ENCODE measurements at regions not wholly inside any gene's neighbourhood (a gene's known extent, or its start where the extent isn't known, plus 50 kb on each side); places are given as distances from the start of the nearest gene placed in this dataset.
"Not testable (repeated sequence)": the region's sequence is repeated elsewhere in the genome, so short reads cannot be mapped to it uniquely, and the experiment has no call there.

DNA sequence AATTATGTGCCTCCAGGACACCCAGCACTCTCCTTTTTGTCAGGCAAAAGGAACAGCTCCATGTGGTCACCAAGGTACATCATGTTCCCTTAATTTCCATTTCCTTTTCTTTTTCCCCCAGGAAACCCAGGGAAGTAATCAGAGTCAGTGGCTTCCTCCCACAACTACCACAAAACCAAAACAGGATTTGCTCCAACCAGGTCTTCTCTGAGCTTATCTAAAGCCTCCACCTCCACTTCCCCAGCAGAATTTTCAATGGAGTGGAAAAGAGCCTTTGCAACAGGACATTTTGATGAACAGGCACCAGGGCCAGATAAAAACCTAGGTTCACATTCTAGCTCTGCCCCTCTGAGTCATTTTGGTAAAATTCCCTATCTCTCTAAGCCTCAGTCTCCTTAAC is 154.3 kb downstream of the NR2F2 start:
- no peak for TF ChIP-seq EZH2 (IDR thresholded peaks at IDR 0.05; ENCODE audit: low read length)
- TF ChIP-seq, protein P1, sequence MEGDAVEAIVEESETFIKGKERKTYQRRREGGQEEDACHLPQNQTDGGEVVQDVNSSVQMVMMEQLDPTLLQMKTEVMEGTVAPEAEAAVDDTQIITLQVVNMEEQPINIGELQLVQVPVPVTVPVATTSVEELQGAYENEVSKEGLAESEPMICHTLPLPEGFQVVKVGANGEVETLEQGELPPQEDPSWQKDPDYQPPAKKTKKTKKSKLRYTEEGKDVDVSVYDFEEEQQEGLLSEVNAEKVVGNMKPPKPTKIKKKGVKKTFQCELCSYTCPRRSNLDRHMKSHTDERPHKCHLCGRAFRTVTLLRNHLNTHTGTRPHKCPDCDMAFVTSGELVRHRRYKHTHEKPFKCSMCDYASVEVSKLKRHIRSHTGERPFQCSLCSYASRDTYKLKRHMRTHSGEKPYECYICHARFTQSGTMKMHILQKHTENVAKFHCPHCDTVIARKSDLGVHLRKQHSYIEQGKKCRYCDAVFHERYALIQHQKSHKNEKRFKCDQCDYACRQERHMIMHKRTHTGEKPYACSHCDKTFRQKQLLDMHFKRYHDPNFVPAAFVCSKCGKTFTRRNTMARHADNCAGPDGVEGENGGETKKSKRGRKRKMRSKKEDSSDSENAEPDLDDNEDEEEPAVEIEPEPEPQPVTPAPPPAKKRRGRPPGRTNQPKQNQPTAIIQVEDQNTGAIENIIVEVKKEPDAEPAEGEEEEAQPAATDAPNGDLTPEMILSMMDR (optimal IDR thresholded peaks at IDR 0.05 in 1 of 3, IDR thresholded peaks at IDR 0.05 in 1 of 3, conservative IDR thresholded peaks at IDR 0.05 in 1 of 3; ENCODE audit: extremely low read depth in 1 of 3, insufficient read depth in 2 of 3, low read length in 3 of 3) = no peak
- Histone ChIP-seq H3K79me2 (ENCODE audit: control insufficient read depth, insufficient read depth, low read length) (no peaks in the 10 kb centered on the region), H3K27ac (ENCODE audit: control insufficient read depth, insufficient read depth, low read length) (no peak overlapping the region), H3K9ac (ENCODE audit: control insufficient read depth, extremely low read depth, insufficient read depth, low read length) (no peak overlapping the region), H3K4me1 (ENCODE audit: control insufficient read depth, extremely low read depth, insufficient read depth, low read length) (no peaks in the 10 kb centered on the region), H3K9me3 (ENCODE audit: control insufficient read depth, low read depth, low read length) (no peaks in the 10 kb centered on the region), H3K9me1 (ENCODE audit: control insufficient read depth, extremely low read depth, insufficient read depth, low read length) (no peaks in the 10 kb centered on the region), H3K4me2 (ENCODE audit: control insufficient read depth, extremely low read depth, insufficient read depth, low read depth, low read length) (no peak overlapping the region), H3K4me3 (ENCODE audit: control insufficient read depth in 2 of 3, extremely low read depth in 1 of 3, insufficient read depth in 2 of 3, low read depth in 1 of 3, low read length in 3 of 3) (no peak overlapping the region), H4K20me1 (ENCODE audit: control insufficient read depth, extremely low read depth, insufficient read depth, low read length) (no peaks in the 10 kb centered on the region), H2AFZ (ENCODE audit: control insufficient read depth, low read length) (no peak overlapping the region), H3K36me3 (ENCODE audit: control insufficient read depth in 2 of 2, extremely low read depth in 1 of 2, insufficient read depth in 2 of 2, low read length in 2 of 2) (no peaks in the 10 kb centered on the region), H3K27me3 (ENCODE audit: control insufficient read depth, extremely low read depth, insufficient read depth, low read length) (no peaks in the 10 kb centered on the region)
- dilution Hi-C loops (cut with MboI; ENCODE audit: extremely low pct_ligation_motif_present, low sequenced_read_pairs) = no loop called here
- FAIRE-seq (no peak), DNase-seq (ENCODE audit: low read depth, low spot score) (no peak)

DNA sequence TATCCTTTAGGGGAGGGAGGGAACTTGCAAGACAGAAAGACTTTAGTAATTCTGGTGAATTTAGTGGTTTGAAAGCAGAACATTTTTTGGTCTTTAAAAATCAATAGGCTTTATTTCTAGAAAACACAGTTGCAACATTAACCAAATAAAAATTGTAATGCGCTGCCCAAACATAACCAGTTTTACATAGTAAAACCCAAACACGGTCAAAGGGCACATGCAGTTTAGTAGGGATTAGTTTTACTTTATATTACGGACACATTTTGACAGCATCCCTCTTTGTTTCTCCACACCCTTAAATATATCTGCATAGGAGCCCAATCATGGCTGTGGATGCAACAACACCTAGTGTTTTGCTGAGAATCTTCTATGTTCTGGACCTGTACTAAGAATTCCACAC is 156.7 kb downstream of the NR2F2 start:
- no peaks in the 10 kb centered on the region for H3K9me3 ChIP-seq (ENCODE audit: control insufficient read depth, low read depth, low read length)
- no peak for DNase-seq (ENCODE audit: low read depth, low spot score)
- dilution Hi-C loops (cut with MboI; ENCODE audit: extremely low pct_ligation_motif_present, low sequenced_read_pairs) = no loop called here
- no peaks in the 10 kb centered on the region for H4K20me1 ChIP-seq (ENCODE audit: control insufficient read depth, extremely low read depth, insufficient read depth, low read length)
- FAIRE-seq = no peak
- no peak for TF ChIP-seq EZH2 (IDR thresholded peaks at IDR 0.05; ENCODE audit: low read length)
- TF ChIP-seq, protein P1 (optimal IDR thresholded peaks at IDR 0.05 in 1 of 3, IDR thresholded peaks at IDR 0.05 in 1 of 3, conservative IDR thresholded peaks at IDR 0.05 in 1 of 3; ENCODE audit: extremely low read depth in 1 of 3, insufficient read depth in 2 of 3, low read length in 3 of 3) = no peak
- H3K27me3 ChIP-seq (ENCODE audit: control insufficient read depth, extremely low read depth, insufficient read depth, low read length) = no peaks in the 10 kb centered on the region
- no peak overlapping the region for H3K27ac ChIP-seq (ENCODE audit: control insufficient read depth, insufficient read depth, low read length)
- H3K9ac ChIP-seq (ENCODE audit: control insufficient read depth, extremely low read depth, insufficient read depth, low read length) = no peak overlapping the region
- no peaks in the 10 kb centered on the region for H3K79me2 ChIP-seq (ENCODE audit: control insufficient read depth, insufficient read depth, low read length)
- no peaks in the 10 kb centered on the region for H3K4me1 ChIP-seq (ENCODE audit: control insufficient read depth, extremely low read depth, insufficient read depth, low read length)
- no peaks in the 10 kb centered on the region for H3K9me1 ChIP-seq (ENCODE audit: control insufficient read depth, extremely low read depth, insufficient read depth, low read length)
- H3K4me2 ChIP-seq (ENCODE audit: control insufficient read depth, extremely low read depth, insufficient read depth, low read depth, low read length) = no peak overlapping the region
- H2AFZ ChIP-seq (ENCODE audit: control insufficient read depth, low read length) = no peak overlapping the region
- H3K36me3 ChIP-seq (ENCODE audit: control insufficient read depth in 2 of 2, extremely low read depth in 1 of 2, insufficient read depth in 2 of 2, low read length in 2 of 2) = no peaks in the 10 kb centered on the region
- H3K4me3 ChIP-seq (ENCODE audit: control insufficient read depth in 2 of 3, extremely low read depth in 1 of 3, insufficient read depth in 2 of 3, low read depth in 1 of 3, low read length in 3 of 3) = no peak overlapping the region

DNA sequence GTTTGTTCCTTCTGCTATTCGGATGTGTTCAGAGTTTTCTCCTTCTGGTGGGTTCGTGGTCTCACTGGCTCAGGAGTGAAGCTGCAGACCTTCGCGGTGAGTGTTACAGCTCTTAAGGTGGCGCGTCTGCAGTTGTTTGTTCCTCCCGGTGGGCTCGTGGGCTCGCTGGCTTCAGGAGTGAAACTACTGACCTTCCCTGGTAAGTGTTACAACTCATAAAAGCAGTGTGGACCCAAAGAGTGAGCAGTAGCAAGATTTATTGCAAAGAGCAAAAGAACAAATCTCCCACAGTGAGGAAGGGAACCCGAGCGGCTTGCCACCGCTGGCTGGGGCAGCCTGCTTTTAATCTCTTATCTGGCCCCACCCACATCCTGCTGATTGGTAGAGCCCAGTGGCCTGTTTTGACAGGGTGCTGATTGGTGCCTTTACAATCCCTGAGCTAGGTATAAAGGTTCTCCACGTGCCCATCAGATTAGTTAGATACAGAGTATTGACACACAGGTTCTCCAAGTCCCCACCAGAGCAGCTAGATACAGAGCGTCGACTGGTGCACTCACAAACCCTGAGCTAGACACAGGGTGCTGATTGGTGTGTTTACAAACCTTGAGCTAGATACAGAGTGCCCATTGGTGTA is 160.7 kb downstream of the NR2F2 start:
- H3K4me3 ChIP-seq (ENCODE audit: control insufficient read depth in 2 of 3, extremely low read depth in 1 of 3, insufficient read depth in 2 of 3, low read depth in 1 of 3, low read length in 3 of 3); H3K9me1 ChIP-seq (ENCODE audit: control insufficient read depth, extremely low read depth, insufficient read depth, low read length); H3K9me3 ChIP-seq (ENCODE audit: control insufficient read depth, low read depth, low read length); H3K9ac ChIP-seq (ENCODE audit: control insufficient read depth, extremely low read depth, insufficient read depth, low read length); H3K27me3 ChIP-seq (ENCODE audit: control insufficient read depth, extremely low read depth, insufficient read depth, low read length); H3K27ac ChIP-seq (ENCODE audit: control insufficient read depth, insufficient read depth, low read length); FAIRE-seq; H3K4me1 ChIP-seq (ENCODE audit: control insufficient read depth, extremely low read depth, insufficient read depth, low read length); H3K4me2 ChIP-seq (ENCODE audit: control insufficient read depth, extremely low read depth, insufficient read depth, low read depth, low read length); H2AFZ ChIP-seq (ENCODE audit: control insufficient read depth, low read length); H3K36me3 ChIP-seq (ENCODE audit: control insufficient read depth in 2 of 2, extremely low read depth in 1 of 2, insufficient read depth in 2 of 2, low read length in 2 of 2); dilution Hi-C loops (cut with MboI; ENCODE audit: extremely low pct_ligation_motif_present, low sequenced_read_pairs); DNase-seq (ENCODE audit: low read depth, low spot score); H3K79me2 ChIP-seq (ENCODE audit: control insufficient read depth, insufficient read depth, low read length); H4K20me1 ChIP-seq (ENCODE audit: control insufficient read depth, extremely low read depth, insufficient read depth, low read length): not testable (repeated sequence)
